Tibial nerve (tissue), 4 donors: ENCODE measurements at regions not wholly inside any gene's neighbourhood (a gene's known extent, or its start where the extent isn't known, plus 50 kb on each side); places are given as distances from the start of the nearest gene placed in this dataset.

Experiments
- DNase-seq, 2 donors: peaks; one replicate each; pipeline ENCODE4 v3.0.0-alpha.2; 2019; ENCODE audit warnings: low spot score in 2 of 2
- H3K27ac ChIP-seq, 4 donors: fragments of 200-600 bp; sonication (generic) in 3 of 4; one replicate each; pipeline ENCODE4 v1.5.1; 2017 to 2019; ENCODE audit warnings: mild to moderate bottlenecking in 1 of 4
- H3K27me3 ChIP-seq, 2 donors: fragments of 200-600 bp; sonication (generic) in 1 of 2; one replicate each; pipeline versions ENCODE4 v1.5.1 to v1.6.0; 2017 to 2019
- H3K36me3 ChIP-seq, 3 donors: fragments of 200-600 bp; sonication (generic); one replicate each; pipeline ENCODE4 v1.5.1; 2018 to 2019
- H3K4me1 ChIP-seq, 4 donors: fragments of 200-600 bp; sonication (generic) in 3 of 4; one replicate each; pipeline ENCODE4 v1.5.1; 2017 to 2019
- H3K4me3 ChIP-seq, 4 donors: fragments of 200-600 bp; sonication (generic) in 3 of 4; one replicate each; pipeline ENCODE4 v1.5.1; 2017 to 2019; ENCODE audit warnings: mild to moderate bottlenecking in 1 of 4, moderate library complexity in 1 of 4
- H3K9me3 ChIP-seq, 4 donors: fragments of 200-600 bp; sonication (generic) in 3 of 4; one replicate each; pipeline ENCODE4 v1.5.1; 2017 to 2019
- CTCF ChIP-seq, 5 experiments: fragments of 200-600 bp in 3 of 5; fragments of 450-650 bp in 2 of 5; sonication (generic) in 3 of 5; IDR thresholded peaks; one replicate each; pipeline ENCODE4 v1.5.1; 2016 to 2019; ENCODE audit warnings: antibody characterized with exemption in 5 of 5, mild to moderate bottlenecking in 3 of 5, moderate library complexity in 2 of 5
- EP300 ChIP-seq, 2 donors: sonication (generic); formaldehyde crosslinking; IDR thresholded peaks; one replicate each; pipeline ENCODE4 v1.6.1; 2017; ENCODE audit warnings: antibody characterized with exemption in 2 of 2, mild to moderate bottlenecking in 1 of 2
- POLR2A ChIP-seq, 2 donors: fragments of 450-650 bp; IDR thresholded peaks; one replicate each; pipeline ENCODE4 v1.6.1; 2017; ENCODE audit warnings: antibody characterized with exemption in 2 of 2, mild to moderate bottlenecking in 2 of 2, moderate library complexity in 2 of 2
- WGBS, 2 donors: methylation state at CpG; one replicate each; pipeline ENCODE4 v1.1.5; 2018; 5-methylcytosine and 5-hydroxymethylcytosine counted together

- H3K36me3 ChIP-seq, result no peaks in the 10 kb centered on the region
- no peaks in the 10 kb centered on the region for H3K27me3 ChIP-seq
- 59 to 74% methylated on average over 4 of the region's 4 CpGs for WGBS, 2 donors
- H3K4me1 ChIP-seq, result no peaks in the 10 kb centered on the region
- no peak overlapping the region for H3K4me3 ChIP-seq
- H3K9me3 ChIP-seq, result no peaks in the 10 kb centered on the region
- DNase-seq, result no peak
- TF ChIP-seq EP300 (IDR thresholded peaks at IDR 0.05) (no peak), CTCF (IDR thresholded peaks at IDR 0.05) (no peak), POLR2A (IDR thresholded peaks at IDR 0.05) (no peak)
- H3K27ac ChIP-seq, result no peak overlapping the region
These were observed 184.9 kb downstream of the CAPZA3 start for GRCh38 chr12:18922851-18923250.

- TF ChIP-seq CTCF (IDR thresholded peaks at IDR 0.05) (no peak), EP300 (IDR thresholded peaks at IDR 0.05) (no peak), POLR2A (IDR thresholded peaks at IDR 0.05) (no peak)
- DNase-seq, result no peak
- H3K4me1 ChIP-seq, result no peaks in the 10 kb centered on the region
- H3K4me3 ChIP-seq, result no peak overlapping the region
- H3K27me3 ChIP-seq, result no peaks in the 10 kb centered on the region
- no peak overlapping the region for H3K27ac ChIP-seq
- H3K36me3 ChIP-seq, result no peaks in the 10 kb centered on the region
- no peaks in the 10 kb centered on the region for H3K9me3 ChIP-seq
- 67 to 76% methylated on average over 3 of the region's 3 CpGs for WGBS, 2 donors
These were observed 185.8 kb downstream of the CAPZA3 start for GRCh38 chr12:18923721-18924120.

GRCh38 chr12:18926188-18926587 lies 188.3 kb downstream of the CAPZA3 start:
- Histone ChIP-seq H3K4me1 (no peaks in the 10 kb centered on the region), H3K36me3 (no peaks in the 10 kb centered on the region), H3K27ac (no peak overlapping the region), H3K4me3 (no peak overlapping the region), H3K9me3 (no peaks in the 10 kb centered on the region), H3K27me3 (no peaks in the 10 kb centered on the region)
- TF ChIP-seq POLR2A (IDR thresholded peaks at IDR 0.05) (no peak), CTCF (IDR thresholded peaks at IDR 0.05) (no peak), EP300 (IDR thresholded peaks at IDR 0.05) (no peak)
- no peak for DNase-seq
- WGBS, 2 donors, result 69 to 78% methylated on average over 7 of the region's 7 CpGs

GRCh38 chr12:18932211-18932610 lies 194.3 kb downstream of the CAPZA3 start:
- H3K9me3 ChIP-seq, result no peaks in the 10 kb centered on the region
- H3K4me3 ChIP-seq, result no peak overlapping the region
- H3K4me1 ChIP-seq, result no peaks in the 10 kb centered on the region
- no peak for TF ChIP-seq CTCF (IDR thresholded peaks at IDR 0.05)
- TF ChIP-seq EP300 (IDR thresholded peaks at IDR 0.05), result no peak
- no peak for TF ChIP-seq POLR2A (IDR thresholded peaks at IDR 0.05)
- no peaks in the 10 kb centered on the region for H3K36me3 ChIP-seq
- 59 to 77% methylated on average over 2 of the region's 2 CpGs for WGBS, 2 donors
- DNase-seq, result no peak
- no peaks in the 10 kb centered on the region for H3K27me3 ChIP-seq
- H3K27ac ChIP-seq, result no peak overlapping the region

GRCh38 chr12:18932715-18933114 lies 194.8 kb downstream of the CAPZA3 start:
- 48 to 55% methylated on average over 2 of the region's 2 CpGs for WGBS, 2 donors
- Histone ChIP-seq H3K4me3 (no peak overlapping the region), H3K27me3 (no peaks in the 10 kb centered on the region), H3K36me3 (no peaks in the 10 kb centered on the region), H3K27ac (no peak overlapping the region), H3K4me1 (no peaks in the 10 kb centered on the region), H3K9me3 (no peaks in the 10 kb centered on the region)
- DNase-seq, result no peak
- no peak for TF ChIP-seq CTCF (IDR thresholded peaks at IDR 0.05)
- TF ChIP-seq EP300 (IDR thresholded peaks at IDR 0.05), result no peak
